T-helper 22 cell (primary cell): ENCODE measurements at regions not wholly inside any gene's neighbourhood (a gene's known extent, or its start where the extent isn't known, plus 50 kb on each side); places are given as distances from the start of the nearest gene placed in this dataset.
"Not testable (repeated sequence)": the region's sequence is repeated elsewhere in the genome, so short reads cannot be mapped to it uniquely, and the experiment has no call there.

ENCODE experiments used
- DNase-seq: peaks from one replicate; pipeline ENCODE4 v3.0.0-alpha.2; 2020; ENCODE audit warnings: low read depth

GRCh38 chr2:16727849-16728248 is 62.2 kb upstream of the CYRIA start:
- not testable (repeated sequence) for DNase-seq

GRCh38 chr2:16727256-16727655 is 61.6 kb upstream of the CYRIA start:
- no peak for DNase-seq

DNA sequence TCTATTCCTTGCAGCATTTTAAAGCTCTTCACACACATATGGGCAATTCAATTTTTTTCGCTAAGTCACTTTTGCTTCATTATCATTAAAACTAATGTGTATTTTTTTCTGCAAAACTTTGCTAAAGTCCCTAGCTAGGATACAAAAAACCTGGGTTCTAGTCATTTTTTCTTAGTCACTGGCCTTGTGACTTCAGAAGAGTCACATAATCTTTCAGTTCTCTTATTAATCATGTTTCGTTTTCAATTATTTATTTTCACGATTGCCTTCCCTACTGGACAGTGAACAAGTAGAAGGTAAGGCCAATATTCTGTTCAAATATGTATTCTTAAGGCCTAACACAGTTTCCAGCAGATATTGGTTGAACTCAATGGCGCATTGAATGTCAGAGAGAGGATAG is 60.9 kb upstream of the CYRIA start:
- no peak for DNase-seq

DNA sequence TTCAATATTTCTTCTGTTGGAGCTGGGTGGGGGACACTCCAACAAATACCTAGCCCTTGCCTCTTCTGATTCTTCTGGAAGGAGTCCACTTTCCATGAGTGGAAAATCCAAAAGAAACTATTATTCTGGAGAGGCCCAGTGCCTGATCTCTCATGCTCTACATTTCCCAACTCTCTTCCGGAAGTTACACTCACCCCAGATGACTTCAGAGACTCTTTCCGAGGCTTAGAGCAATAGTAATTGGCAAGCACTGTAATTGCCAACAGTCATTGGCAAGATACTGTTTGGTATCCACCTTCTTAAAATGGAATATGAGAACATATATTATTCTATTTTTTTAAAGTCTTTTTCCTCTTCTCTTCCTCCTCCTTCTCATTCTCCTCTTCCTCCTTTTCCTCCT is 60.5 kb upstream of the CYRIA start:
- no peak for DNase-seq

- DNase-seq: no peak
Observed at GRCh38 chr2:16725549-16725948, 59.9 kb upstream of the CYRIA start.

GRCh38 chr2:16722677-16723076 is 57.0 kb upstream of the CYRIA start:
- no peak for DNase-seq

DNA sequence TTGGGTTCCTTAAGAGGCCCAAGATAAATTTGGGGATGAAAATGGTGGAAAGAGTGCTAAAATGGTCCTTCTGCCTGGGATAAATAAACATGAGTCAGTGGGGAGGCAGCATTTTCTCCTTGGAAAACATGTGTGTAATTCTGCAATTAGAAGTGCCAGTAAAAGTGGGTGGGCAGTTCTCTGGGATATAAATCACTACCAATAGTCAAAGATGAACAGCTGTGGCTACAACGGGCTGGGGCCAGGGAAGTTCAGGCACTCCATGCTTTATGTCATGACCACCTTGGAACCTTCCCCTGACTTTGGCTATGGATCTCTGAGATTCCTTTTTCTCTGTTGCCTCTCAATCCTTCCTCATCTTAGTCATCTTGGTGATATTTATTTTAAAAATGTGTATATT is 56.5 kb upstream of the CYRIA start:
- no peak for DNase-seq

- DNase-seq: not testable (repeated sequence)
Observed at GRCh38 chr2:16721529-16721928, 55.9 kb upstream of the CYRIA start.

- DNase-seq: not testable (repeated sequence)
Observed at GRCh38 chr2:16720737-16721136, 55.1 kb upstream of the CYRIA start.

- no peak for DNase-seq
Observed at GRCh38 chr2:16719485-16719808, 53.8 kb upstream of the CYRIA start.

DNA sequence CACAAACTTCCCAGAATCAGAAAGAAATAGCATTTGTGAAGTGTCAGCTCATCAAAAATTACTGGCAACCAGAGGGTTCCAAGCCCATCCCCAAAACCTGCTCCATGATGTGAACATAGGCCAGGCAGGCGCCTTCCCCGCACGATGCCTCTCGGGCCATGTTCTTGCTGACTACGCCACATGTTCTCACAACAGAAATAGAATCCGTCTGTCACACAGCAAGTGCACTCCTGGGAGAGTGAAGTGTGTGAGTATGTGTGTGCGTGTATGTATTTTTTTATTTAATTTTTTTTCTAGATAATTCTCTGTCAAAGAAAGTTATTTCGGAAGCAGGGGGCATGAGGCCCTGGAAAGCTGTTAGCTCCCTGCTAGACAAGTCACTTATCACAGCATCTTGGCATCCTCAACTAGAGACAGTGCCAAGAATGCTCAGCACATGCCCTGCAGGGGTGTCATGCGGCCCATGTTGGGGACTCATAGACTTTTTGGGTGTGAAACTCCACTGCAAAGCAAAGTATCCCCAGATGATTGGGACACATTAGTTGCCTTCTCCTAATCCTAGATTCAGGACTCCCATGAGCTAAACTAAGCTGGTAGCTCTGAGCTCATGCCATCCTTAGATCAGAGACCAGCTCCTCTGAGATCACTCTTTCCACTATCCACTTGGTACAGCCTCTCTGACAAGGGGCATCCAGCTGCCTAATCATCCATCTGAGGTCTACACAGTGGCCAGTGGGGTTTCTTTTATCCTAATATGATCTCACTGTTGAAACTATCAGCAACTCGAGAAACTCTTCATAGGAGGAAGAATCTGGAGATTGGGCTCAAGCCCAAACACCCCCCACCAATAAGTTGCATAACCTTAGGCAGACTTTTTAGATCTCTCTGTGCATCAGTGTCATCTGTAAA is 53.2 kb upstream of the CYRIA start:
- DNase-seq: no peak

GRCh38 chr2:16717477-16717876 is 51.8 kb upstream of the CYRIA start:
- no peak for DNase-seq

DNA sequence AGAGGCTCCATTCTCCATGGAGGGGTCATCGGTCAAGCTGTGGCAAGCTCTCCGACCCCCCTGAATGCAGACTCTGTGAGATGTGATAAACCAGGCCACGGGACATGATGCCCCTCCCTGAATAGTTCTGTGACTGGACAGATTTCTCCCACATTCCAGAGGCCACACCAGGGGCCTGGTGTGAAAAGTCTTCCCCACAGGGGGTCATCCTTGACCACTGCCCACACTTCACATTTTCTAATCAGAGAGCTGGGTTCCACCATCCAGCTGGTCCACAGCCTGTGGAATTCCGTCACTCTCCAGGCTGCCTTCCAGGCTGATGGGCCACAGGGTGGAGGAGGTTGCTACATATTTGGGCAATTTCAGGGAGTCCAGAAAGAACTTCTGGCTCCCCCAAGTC is 51.3 kb upstream of the CYRIA start:
- no peak for DNase-seq

DNA sequence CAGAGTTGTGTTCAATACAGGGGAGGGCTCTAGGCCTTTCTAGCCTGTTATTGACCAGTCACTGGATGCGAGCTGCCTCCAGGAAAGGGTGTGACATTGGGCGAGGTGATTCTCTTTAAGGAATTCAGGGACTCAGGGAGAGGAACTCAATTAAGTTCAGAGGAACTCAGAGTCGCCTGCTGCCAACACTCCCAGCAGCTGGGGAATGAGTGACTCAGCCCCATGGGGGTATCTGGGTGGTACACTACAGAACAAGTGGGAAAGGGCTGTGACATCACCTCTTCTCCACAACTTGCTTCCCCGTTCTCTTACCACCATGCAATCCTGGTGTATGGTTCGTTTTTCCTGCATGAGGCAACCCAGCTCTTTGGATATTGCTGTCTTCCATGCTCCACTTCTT is 50.4 kb upstream of the CYRIA start:
- no peak for DNase-seq
